ENCODE measurements at regions not wholly inside any gene's neighbourhood (a gene's known extent, or its start where the extent isn't known, plus 50 kb on each side); places are given as distances from the start of the nearest gene placed in this dataset.

GRCh38 chr3:112412494-112412893, 79.5 kb downstream of the CD200 start:
- Histone ChIP-seq H4K20me1 (ENCODE audit: low read length) (no peaks in the 10 kb centered on the region), H3K9me3 (ENCODE audit: low read length) (no peaks in the 10 kb centered on the region), H3K36me3 (ENCODE audit: low read depth, low read length) (no peaks in the 10 kb centered on the region), H3K4me1 (ENCODE audit: insufficient read depth, low read length) (no peaks in the 10 kb centered on the region), H3K27me3 (ENCODE audit: low read length) (peaks cover 64% of the 10 kb centered on the region), H3K9ac (ENCODE audit: low read length) (no peak overlapping the region), H3K27ac (ENCODE audit: low read length) (no peak overlapping the region), H3F3A (ENCODE audit: low read length, unreplicated experiment) (no peaks in the 10 kb centered on the region), H3K9me2 (replicated peaks; ENCODE audit: low read length) (no peaks in the 10 kb centered on the region), H3K4me2 (ENCODE audit: low read length) (no peak overlapping the region), H2AFZ (ENCODE audit: low read length) (no peak overlapping the region), H3K4me3 (ENCODE audit: low read length) (no peak overlapping the region), H3K79me2 (ENCODE audit: low read length) (no peaks in the 10 kb centered on the region)
- no peak for ATAC-seq
- ChIA-PET CTCF (no interaction called here), POLR2A (ENCODE audit: unreplicated experiment) (no interaction called here)
- no TSS peak for BruUV-seq (replicated peaks)
- TF ChIP-seq, protein P1, sequence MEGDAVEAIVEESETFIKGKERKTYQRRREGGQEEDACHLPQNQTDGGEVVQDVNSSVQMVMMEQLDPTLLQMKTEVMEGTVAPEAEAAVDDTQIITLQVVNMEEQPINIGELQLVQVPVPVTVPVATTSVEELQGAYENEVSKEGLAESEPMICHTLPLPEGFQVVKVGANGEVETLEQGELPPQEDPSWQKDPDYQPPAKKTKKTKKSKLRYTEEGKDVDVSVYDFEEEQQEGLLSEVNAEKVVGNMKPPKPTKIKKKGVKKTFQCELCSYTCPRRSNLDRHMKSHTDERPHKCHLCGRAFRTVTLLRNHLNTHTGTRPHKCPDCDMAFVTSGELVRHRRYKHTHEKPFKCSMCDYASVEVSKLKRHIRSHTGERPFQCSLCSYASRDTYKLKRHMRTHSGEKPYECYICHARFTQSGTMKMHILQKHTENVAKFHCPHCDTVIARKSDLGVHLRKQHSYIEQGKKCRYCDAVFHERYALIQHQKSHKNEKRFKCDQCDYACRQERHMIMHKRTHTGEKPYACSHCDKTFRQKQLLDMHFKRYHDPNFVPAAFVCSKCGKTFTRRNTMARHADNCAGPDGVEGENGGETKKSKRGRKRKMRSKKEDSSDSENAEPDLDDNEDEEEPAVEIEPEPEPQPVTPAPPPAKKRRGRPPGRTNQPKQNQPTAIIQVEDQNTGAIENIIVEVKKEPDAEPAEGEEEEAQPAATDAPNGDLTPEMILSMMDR (conservative IDR thresholded peaks at IDR 0.05; ENCODE audit: low read depth, low read length), result no peak
- no peak for TF ChIP-seq EZH2 (IDR thresholded peaks at IDR 0.05; ENCODE audit: low read length, unreplicated experiment)
- no peak for TF ChIP-seq EZH2phosphoT487 (IDR thresholded peaks at IDR 0.05; ENCODE audit: borderline replicate concordance, low read length)
- intact Hi-C loops (cut with micrococcal nuclease), result no loop called here
- no peak for DNase-seq

- ChIA-PET POLR2A (ENCODE audit: unreplicated experiment) (no interaction called here), CTCF (no interaction called here)
- Histone ChIP-seq H2AFZ (ENCODE audit: low read length) (no peak overlapping the region), H3K4me2 (ENCODE audit: low read length) (no peak overlapping the region), H3K4me3 (ENCODE audit: low read length) (no peak overlapping the region), H3K27me3 (ENCODE audit: low read length) (peaks cover 69% of the 10 kb centered on the region), H3K9me2 (replicated peaks; ENCODE audit: low read length) (no peaks in the 10 kb centered on the region), H3K79me2 (ENCODE audit: low read length) (no peaks in the 10 kb centered on the region), H3K9me3 (ENCODE audit: low read length) (no peaks in the 10 kb centered on the region), H4K20me1 (ENCODE audit: low read length) (no peaks in the 10 kb centered on the region), H3F3A (ENCODE audit: low read length, unreplicated experiment) (no peaks in the 10 kb centered on the region), H3K4me1 (ENCODE audit: insufficient read depth, low read length) (no peaks in the 10 kb centered on the region), H3K9ac (ENCODE audit: low read length) (no peak overlapping the region), H3K36me3 (ENCODE audit: low read depth, low read length) (no peaks in the 10 kb centered on the region), H3K27ac (ENCODE audit: low read length) (no peak overlapping the region)
- ATAC-seq (no peak), DNase-seq (no peak)
- intact Hi-C loops (cut with micrococcal nuclease), result no loop called here
- TF ChIP-seq, protein P1 (conservative IDR thresholded peaks at IDR 0.05; ENCODE audit: low read depth, low read length), result no peak
- TF ChIP-seq EZH2 (IDR thresholded peaks at IDR 0.05; ENCODE audit: low read length, unreplicated experiment), result no peak
- no peak for TF ChIP-seq EZH2phosphoT487 (IDR thresholded peaks at IDR 0.05; ENCODE audit: borderline replicate concordance, low read length)
- no TSS peak for BruUV-seq (replicated peaks)
Observed at GRCh38 chr3:112413074-112413473, 80.1 kb downstream of the CD200 start.

DNA sequence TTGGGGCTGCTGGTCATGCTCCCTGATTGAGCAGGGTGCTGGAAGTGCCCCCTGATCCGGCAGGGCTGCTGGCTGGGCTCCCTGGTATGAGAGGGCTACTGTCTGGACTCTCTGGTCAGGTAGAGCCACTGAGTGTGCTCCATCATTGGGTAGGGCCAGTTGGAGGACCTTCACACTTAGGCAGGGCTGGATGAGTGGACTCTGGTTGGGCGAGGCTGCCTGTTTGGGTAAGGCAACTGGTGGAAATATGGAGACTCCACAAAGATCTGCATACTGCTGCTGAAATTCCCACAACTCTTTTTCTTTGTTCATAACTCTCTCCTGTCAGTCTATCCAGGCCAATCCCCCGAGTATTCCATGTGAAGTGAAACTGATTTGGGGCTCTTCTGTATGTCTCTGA, 80.8 kb downstream of the CD200 start:
- POLR2A ChIA-PET (ENCODE audit: unreplicated experiment), result no interaction called here
- no peaks in the 10 kb centered on the region for H3F3A ChIP-seq (ENCODE audit: low read length, unreplicated experiment)
- DNase-seq, result no peak
- ATAC-seq, result no peak
- no peak overlapping the region for H2AFZ ChIP-seq (ENCODE audit: low read length)
- H3K4me2 ChIP-seq (ENCODE audit: low read length), result no peak overlapping the region
- no peaks in the 10 kb centered on the region for H4K20me1 ChIP-seq (ENCODE audit: low read length)
- H3K9me2 ChIP-seq (replicated peaks; ENCODE audit: low read length), result no peaks in the 10 kb centered on the region
- no peaks in the 10 kb centered on the region for H3K79me2 ChIP-seq (ENCODE audit: low read length)
- intact Hi-C loops (cut with micrococcal nuclease), result no loop called here
- no peak overlapping the region for H3K4me3 ChIP-seq (ENCODE audit: low read length)
- H3K36me3 ChIP-seq (ENCODE audit: low read depth, low read length), result no peaks in the 10 kb centered on the region
- CTCF ChIA-PET, result no interaction called here
- BruUV-seq (replicated peaks), result no TSS peak
- H3K27ac ChIP-seq (ENCODE audit: low read length), result no peak overlapping the region
- no peak overlapping the region for H3K9ac ChIP-seq (ENCODE audit: low read length)
- no peaks in the 10 kb centered on the region for H3K9me3 ChIP-seq (ENCODE audit: low read length)
- TF ChIP-seq, protein P1 (conservative IDR thresholded peaks at IDR 0.05; ENCODE audit: low read depth, low read length), result no peak
- TF ChIP-seq EZH2phosphoT487 (IDR thresholded peaks at IDR 0.05; ENCODE audit: borderline replicate concordance, low read length) (no peak), EZH2 (IDR thresholded peaks at IDR 0.05; ENCODE audit: low read length, unreplicated experiment) (no peak)
- H3K27me3 ChIP-seq (ENCODE audit: low read length), result peaks cover 70% of the 10 kb centered on the region
- no peaks in the 10 kb centered on the region for H3K4me1 ChIP-seq (ENCODE audit: insufficient read depth, low read length)
